Ovary (tissue), 7 donors: ENCODE measurements at regions not wholly inside any gene's neighbourhood (a gene's known extent, or its start where the extent isn't known, plus 50 kb on each side); places are given as distances from the start of the nearest gene placed in this dataset.

ENCODE experiments used
- DNase-seq, 5 donors: peaks; one replicate each; pipeline ENCODE4 v3.0.0-alpha.2; 2019 to 2020
- H3K27ac ChIP-seq, 2 donors: fragments of 200-600 bp; one replicate each; pipeline versions ENCODE4 v1.5.1 to v1.8.0; 2019 to 2022
- H3K27me3 ChIP-seq: fragments of 200-600 bp; one replicate; pipeline ENCODE4 v1.8.0; 2022
- H3K36me3 ChIP-seq: fragments of 200-600 bp; sonication (generic); one replicate; pipeline ENCODE4 v1.5.1; 2019
- H3K4me1 ChIP-seq: one replicate; pipeline ENCODE4 v1.8.1; 2013; ENCODE audit warnings: mild to moderate bottlenecking, moderate library complexity; ENCODE audit not compliant: insufficient read depth
- H3K4me3 ChIP-seq: fragments of 200-600 bp; sonication (generic); one replicate; pipeline ENCODE4 v1.5.1; 2017
- H3K9me3 ChIP-seq, 2 donors: fragments of 200-600 bp in 1 of 2; sonication (generic) in 1 of 2; one replicate each; pipeline versions ENCODE4 v1.5.1 to v1.8.1; 2013 to 2019; ENCODE audit warnings: mild to moderate bottlenecking in 1 of 2, moderate library complexity in 1 of 2
- EP300 ChIP-seq: sonication (generic); formaldehyde crosslinking; IDR thresholded peaks from one replicate; pipeline ENCODE4 v1.6.1; 2017; ENCODE audit warnings: antibody characterized with exemption
- POLR2A ChIP-seq: fragments of 450-650 bp; IDR thresholded peaks from one replicate; pipeline ENCODE4 v1.6.1; 2017; ENCODE audit warnings: antibody characterized with exemption, mild to moderate bottlenecking, moderate library complexity
- WGBS, 3 donors: extraction: QIAGEN DNeasy Blood & Tissue Kit in 1 of 3; methylation state at CpG; one replicate each; pipeline versions ENCODE4 v1.1.5 to v1.1.7; 2013 to 2017; 5-methylcytosine and 5-hydroxymethylcytosine counted together
- intact Hi-C, 4 donors: fragments of 100-400 bp; cut with DNase I; formaldehyde crosslinking; loops; one replicate each; pipeline versions ENCODE4 v1.11.0 to v1.15.1; 2022 to 2023
- TF ChIP-seq, protein P1 (sequence below), 3 donors: fragments of 450-650 bp in 2 of 3; fragments of 200-600 bp in 1 of 3; IDR thresholded peaks; one replicate each; pipeline versions ENCODE4 v1.5.1 to v1.8.0; 2016 to 2022; ENCODE audit warnings: antibody characterized with exemption in 3 of 3, mild to moderate bottlenecking in 1 of 3
- donor health status: DM: no; HTN: no; CAD: no; lungs with moderate emphysema.
- donor health status: DM: no; HTN: no; CAD: no.
- donor health status: Bipolar disorder and iron deficiency.
- donor health status: DM: no; HTN: no; CAD: no.
- donor health status: DM: yes; HTN: yes; CAD: no.

DNA sequence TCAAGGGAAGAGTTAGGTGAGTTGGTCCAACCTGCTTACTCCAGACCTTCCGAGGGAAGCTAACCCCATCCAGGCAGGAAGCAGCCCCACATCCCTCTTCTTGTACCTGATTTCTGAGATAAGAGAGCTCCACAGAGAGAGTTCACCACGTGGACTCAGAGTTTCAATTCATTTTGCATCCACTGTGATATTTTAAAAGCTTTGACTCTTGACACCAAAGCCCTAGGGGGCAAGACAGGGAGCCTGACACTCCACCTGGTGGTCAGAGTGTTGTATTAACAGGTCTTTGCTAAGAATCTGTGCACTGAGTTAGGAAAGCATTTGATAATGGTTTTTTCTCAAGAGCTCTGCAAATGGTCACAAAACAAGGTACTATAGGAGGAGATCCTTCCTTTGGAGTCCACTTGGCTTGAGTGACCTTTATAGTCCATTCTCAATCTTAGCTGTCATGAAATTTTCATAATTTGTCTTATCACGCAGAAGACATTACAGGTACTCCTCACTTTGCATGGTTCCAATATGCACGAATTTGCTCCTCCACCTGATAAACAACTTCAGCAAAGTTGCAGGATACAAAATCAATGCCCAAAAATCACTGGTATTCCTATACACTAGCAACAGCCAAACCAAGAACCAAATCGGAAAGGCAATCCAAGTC lies 56.2 kb upstream of the RIPOR2 start:
- Histone ChIP-seq H3K27ac (no peak overlapping the region), H3K27me3 (no peaks in the 10 kb centered on the region), H3K4me1 (no peaks in the 10 kb centered on the region), H3K4me3 (no peak overlapping the region), H3K36me3 (no peaks in the 10 kb centered on the region), H3K9me3 (no peaks in the 10 kb centered on the region)
- whole genome bisulfite sequencing, 3 donors, result 78 to 80% (median 79%) methylated on average over 5 of the region's 5 CpGs
- intact Hi-C loops, result no loop called here
- peak in 2 of 5 donors; percentile 24 to 44 for DNase-seq
- TF ChIP-seq, protein P1, sequence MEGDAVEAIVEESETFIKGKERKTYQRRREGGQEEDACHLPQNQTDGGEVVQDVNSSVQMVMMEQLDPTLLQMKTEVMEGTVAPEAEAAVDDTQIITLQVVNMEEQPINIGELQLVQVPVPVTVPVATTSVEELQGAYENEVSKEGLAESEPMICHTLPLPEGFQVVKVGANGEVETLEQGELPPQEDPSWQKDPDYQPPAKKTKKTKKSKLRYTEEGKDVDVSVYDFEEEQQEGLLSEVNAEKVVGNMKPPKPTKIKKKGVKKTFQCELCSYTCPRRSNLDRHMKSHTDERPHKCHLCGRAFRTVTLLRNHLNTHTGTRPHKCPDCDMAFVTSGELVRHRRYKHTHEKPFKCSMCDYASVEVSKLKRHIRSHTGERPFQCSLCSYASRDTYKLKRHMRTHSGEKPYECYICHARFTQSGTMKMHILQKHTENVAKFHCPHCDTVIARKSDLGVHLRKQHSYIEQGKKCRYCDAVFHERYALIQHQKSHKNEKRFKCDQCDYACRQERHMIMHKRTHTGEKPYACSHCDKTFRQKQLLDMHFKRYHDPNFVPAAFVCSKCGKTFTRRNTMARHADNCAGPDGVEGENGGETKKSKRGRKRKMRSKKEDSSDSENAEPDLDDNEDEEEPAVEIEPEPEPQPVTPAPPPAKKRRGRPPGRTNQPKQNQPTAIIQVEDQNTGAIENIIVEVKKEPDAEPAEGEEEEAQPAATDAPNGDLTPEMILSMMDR (IDR thresholded peaks at IDR 0.05), result peak; percentile 10 to 28 (median 28)
- TF ChIP-seq EP300, result no peak

DNA sequence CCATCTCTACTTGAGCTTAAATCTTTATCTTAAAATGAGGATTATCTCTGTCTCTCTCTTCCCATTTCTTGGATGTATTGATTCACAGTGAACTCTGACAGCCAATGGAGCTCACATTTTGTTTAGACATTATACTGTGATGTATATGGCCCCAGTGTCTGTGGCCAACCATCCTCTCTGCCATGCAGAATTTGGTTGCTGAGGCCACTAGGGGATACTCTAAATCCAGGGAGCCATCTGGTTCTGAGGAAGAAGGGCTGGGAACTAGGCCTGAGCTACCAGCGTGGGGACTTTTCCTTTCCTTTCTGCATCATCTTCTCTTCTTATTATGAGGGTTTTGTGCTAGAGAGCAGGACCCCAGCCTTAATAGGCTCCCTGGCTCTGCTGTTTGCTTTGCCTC lies 59.1 kb upstream of the RIPOR2 start:
- H3K4me3 ChIP-seq, result no peak overlapping the region
- H3K27ac ChIP-seq, result no peak overlapping the region
- no peaks in the 10 kb centered on the region for H3K27me3 ChIP-seq
- intact Hi-C loops, result no loop called here
- no peaks in the 10 kb centered on the region for H3K9me3 ChIP-seq
- no peaks in the 10 kb centered on the region for H3K4me1 ChIP-seq
- no peak for DNase-seq
- TF ChIP-seq, protein P1 (IDR thresholded peaks at IDR 0.05), result no peak
- TF ChIP-seq EP300, result no peak
- TF ChIP-seq POLR2A, result no peak
- H3K36me3 ChIP-seq, result no peaks in the 10 kb centered on the region
- 83 to 93% (median 93%) methylated on average over 1 of the region's 1 CpG for WGBS, 3 donors

DNA sequence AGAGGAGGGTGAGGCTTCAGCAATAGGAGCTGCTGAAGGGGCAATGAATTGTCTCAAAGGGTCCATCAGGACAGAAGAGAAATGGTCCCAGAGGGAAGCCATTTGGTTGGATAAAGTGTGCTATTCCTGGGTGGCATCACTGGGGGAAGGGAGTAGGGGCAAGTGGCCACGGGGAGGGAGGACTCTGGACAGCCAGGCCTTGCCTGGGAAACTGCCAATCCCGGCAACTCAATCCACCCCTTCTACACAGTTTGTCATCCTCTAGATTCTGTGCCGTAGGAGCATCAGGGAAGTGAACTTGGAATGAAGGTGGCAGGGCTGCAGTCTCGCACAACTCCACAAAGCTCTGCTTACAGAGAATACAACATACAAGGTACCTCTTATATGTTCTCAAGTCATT lies 59.5 kb upstream of the RIPOR2 start:
- Histone ChIP-seq H3K27ac (no peak overlapping the region), H3K4me1 (no peaks in the 10 kb centered on the region), H3K4me3 (no peak overlapping the region), H3K27me3 (no peaks in the 10 kb centered on the region), H3K9me3 (no peaks in the 10 kb centered on the region), H3K36me3 (no peaks in the 10 kb centered on the region)
- TF ChIP-seq, protein P1 (IDR thresholded peaks at IDR 0.05), result no peak
- TF ChIP-seq POLR2A (no peak), EP300 (no peak)
- 81 to 87% (median 82%) methylated on average over 4 of the region's 4 CpGs for WGBS, 3 donors
- DNase-seq, result no peak
- intact Hi-C loops, result no loop called here

DNA sequence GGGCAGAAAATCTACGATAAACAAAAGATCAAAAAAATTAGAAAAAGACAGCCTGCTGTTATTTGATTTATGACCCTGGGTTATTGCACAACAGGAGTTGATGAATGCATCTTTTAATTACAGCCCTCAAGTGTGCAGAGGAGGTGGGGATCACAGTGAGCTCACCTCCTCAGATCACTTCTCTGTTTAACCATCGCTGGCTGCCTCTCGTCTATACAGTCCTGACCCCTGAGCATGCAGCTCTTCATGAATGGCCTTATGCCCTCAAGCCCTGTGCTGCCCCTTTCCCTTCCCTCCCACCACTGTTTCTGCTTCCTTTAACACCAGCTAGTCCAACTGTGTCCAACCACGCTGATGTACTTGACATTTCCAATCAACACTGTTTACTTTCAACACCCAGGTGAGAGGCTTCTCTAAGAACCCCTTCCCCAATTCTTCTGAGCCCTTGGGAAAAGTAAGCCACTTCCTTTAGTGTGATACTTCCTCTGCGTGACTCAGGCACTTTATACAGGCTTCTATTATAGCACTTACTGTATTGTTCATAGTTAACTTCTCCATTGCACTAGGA lies 60.6 kb upstream of the RIPOR2 start:
- H3K27ac ChIP-seq, result no peak overlapping the region
- H3K27me3 ChIP-seq, result no peaks in the 10 kb centered on the region
- intact Hi-C loops, result no loop called here
- no peak for DNase-seq
- H3K9me3 ChIP-seq, result no peaks in the 10 kb centered on the region
- H3K36me3 ChIP-seq, result no peaks in the 10 kb centered on the region
- 74 to 84% (median 82%) methylated on average over 5 of the region's 5 CpGs for WGBS, 3 donors
- TF ChIP-seq, protein P1 (IDR thresholded peaks at IDR 0.05), result no peak
- TF ChIP-seq EP300, result no peak
- no peak for TF ChIP-seq POLR2A
- H3K4me1 ChIP-seq, result no peaks in the 10 kb centered on the region
- H3K4me3 ChIP-seq, result no peak overlapping the region
